GM23248 (cell line): ENCODE measurements at regions not wholly inside any gene's neighbourhood (a gene's known extent, or its start where the extent isn't known, plus 50 kb on each side); places are given as distances from the start of the nearest gene placed in this dataset.

Source experiments
- DNase-seq: peaks from one replicate; pipeline ENCODE4 v3.0.0-alpha.2; 2015
- H2AFZ ChIP-seq: fragments of 200-600 bp; sonication (generic); 2 replicates; pipeline ENCODE4 v1.6.1; 2016; ENCODE audit warnings: antibody characterized with exemption
- H3F3A ChIP-seq: fragments of 200-600 bp; sonication (generic); 2 replicates; pipeline ENCODE4 v1.6.1; 2016; ENCODE audit warnings: mild to moderate bottlenecking, antibody characterized with exemption, mixed run types; ENCODE audit not compliant: insufficient read depth
- H3K27ac ChIP-seq: fragments of 200-600 bp; sonication (generic); 2 replicates; pipeline ENCODE4 v1.5.1; 2016; ENCODE audit warnings: mild to moderate bottlenecking
- H3K27me3 ChIP-seq: fragments of 200-600 bp; sonication (generic); replicated peaks from 2 replicates; pipeline ENCODE4 v1.6.1; 2016; ENCODE audit warnings: mild to moderate bottlenecking; ENCODE audit not compliant: insufficient read depth
- H3K36me3 ChIP-seq: fragments of 200-600 bp; sonication (generic); 2 replicates; pipeline ENCODE4 v1.6.1; 2016; ENCODE audit warnings: low read depth, mild to moderate bottlenecking
- H3K4me1 ChIP-seq: fragments of 200-600 bp; sonication (generic); 2 replicates; pipeline ENCODE4 v1.6.1; 2016; ENCODE audit warnings: mild to moderate bottlenecking; ENCODE audit not compliant: insufficient read depth
- H3K4me2 ChIP-seq: fragments of 200-600 bp; sonication (generic); one replicate; pipeline ENCODE4 v1.6.1; 2016; ENCODE audit warnings: mild to moderate bottlenecking; ENCODE audit not compliant: unreplicated experiment
- H3K4me3 ChIP-seq: fragments of 200-600 bp; sonication (generic); 2 replicates; pipeline ENCODE4 v1.5.1; 2016; ENCODE audit warnings: mild to moderate bottlenecking
- H3K79me2 ChIP-seq: fragments of 200-600 bp; sonication (generic); 2 replicates; pipeline ENCODE4 v1.6.1; 2016; ENCODE audit warnings: mild to moderate bottlenecking; ENCODE audit not compliant: insufficient read depth
- H3K9ac ChIP-seq: fragments of 200-600 bp; sonication (generic); 2 replicates; pipeline ENCODE4 v1.6.1; 2016; ENCODE audit warnings: mild to moderate bottlenecking
- H3K9me2 ChIP-seq: fragments of 200-600 bp; sonication (generic); 2 replicates; pipeline ENCODE4 v1.6.1; 2016; ENCODE audit warnings: mixed run types, mild to moderate bottlenecking, moderate library complexity; ENCODE audit not compliant: insufficient read depth
- H3K9me3 ChIP-seq: fragments of 200-600 bp; sonication (generic); one replicate; pipeline ENCODE4 v1.6.1; 2017; ENCODE audit warnings: low read depth
- H4K20me1 ChIP-seq: fragments of 200-600 bp; sonication (generic); 2 replicates; pipeline ENCODE4 v1.6.0; 2016; ENCODE audit not compliant: insufficient read depth
- EZH2 ChIP-seq: fragments of 200-600 bp; sonication (generic); IDR thresholded peaks from 2 replicates; pipeline ENCODE4 v1.6.1; 2018; ENCODE audit warnings: antibody characterized with exemption, mild to moderate bottlenecking; ENCODE audit not compliant: insufficient read depth, poor library complexity, severe bottlenecking
- EZH2phosphoT487 ChIP-seq: fragments of 200-600 bp; sonication (generic); IDR thresholded peaks from 2 replicates; pipeline ENCODE4 v1.6.1; 2018; ENCODE audit warnings: antibody characterized with exemption, moderate library complexity, mild to moderate bottlenecking, low read depth; ENCODE audit not compliant: insufficient read depth
- WGBS, 2 experiments: methylation state at CpG; one replicate each; pipeline ENCODE4 v1.1.6; 2015 to 2017; ENCODE audit warnings: low lambda C conversion rate in 2 of 2, low coverage in 1 of 2; ENCODE audit errors: missing lambda C conversion rate in 2 of 2; 5-methylcytosine and 5-hydroxymethylcytosine counted together
- in situ Hi-C: fragments of 300-500 bp; cut with MboI; formaldehyde crosslinking; loops from 2 replicates; pipeline ENCODE4 v1.15.0; 2020

DNA sequence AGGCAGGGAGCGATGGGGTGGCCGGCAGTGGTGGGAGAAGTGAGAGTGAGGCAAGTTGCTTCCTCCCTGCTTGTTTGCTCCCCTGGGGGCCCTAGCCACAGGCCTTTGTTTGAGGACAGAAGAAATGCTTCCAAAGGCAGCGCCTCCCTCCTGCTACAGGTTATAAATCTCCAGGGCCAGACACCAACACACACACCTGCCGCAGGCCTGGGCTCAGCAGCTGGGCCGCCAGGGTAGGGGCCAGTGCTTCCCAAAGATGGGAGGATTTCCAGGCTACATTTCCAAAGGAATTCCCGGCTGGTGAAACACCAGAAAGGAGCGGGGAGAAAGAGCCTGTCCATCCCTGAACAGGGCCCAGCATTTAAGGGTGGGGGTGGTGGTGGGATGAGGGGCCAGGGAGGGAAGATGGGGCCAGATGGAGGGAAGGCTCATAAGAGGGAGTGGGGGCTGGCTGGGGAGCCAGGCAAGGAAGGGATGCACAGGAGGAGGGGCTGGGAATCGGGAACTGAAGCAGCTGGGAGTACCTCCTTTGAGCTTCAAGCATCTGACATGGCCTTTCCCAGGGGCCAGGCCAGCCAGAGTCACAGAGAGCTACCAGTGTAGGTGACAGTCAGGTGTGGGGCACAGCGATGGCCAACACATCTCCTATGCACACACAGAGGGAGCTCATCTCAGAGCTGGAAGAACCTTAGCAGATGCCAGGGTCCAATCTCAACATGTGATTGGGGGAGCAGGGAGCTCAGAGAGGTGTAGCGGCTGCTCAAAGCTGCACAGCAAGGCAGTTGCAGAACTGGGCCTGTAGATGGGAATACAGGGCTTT is 143.9 kb downstream of the PJA1 start:
- Histone ChIP-seq H3K9me3 (no peaks in the 10 kb centered on the region), H3K9ac (no peak overlapping the region), H3K79me2 (no peaks in the 10 kb centered on the region), H3K4me1 (no peaks in the 10 kb centered on the region), H3K4me2 (no peak overlapping the region), H2AFZ (no peak overlapping the region), H4K20me1 (no peaks in the 10 kb centered on the region), H3K27me3 (no peaks in the 10 kb centered on the region), H3F3A (no peaks in the 10 kb centered on the region), H3K36me3 (no peaks in the 10 kb centered on the region), H3K9me2 (no peaks in the 10 kb centered on the region), H3K4me3 (no peak overlapping the region), H3K27ac (no peak overlapping the region)
- in situ Hi-C loops: no loop called here
- WGBS, 2 experiments: 81 to 89% methylated on average over 8 to 9 of the region's 10 CpGs
- DNase-seq: no peak
- TF ChIP-seq EZH2phosphoT487: no peak
- no peak for TF ChIP-seq EZH2

DNA sequence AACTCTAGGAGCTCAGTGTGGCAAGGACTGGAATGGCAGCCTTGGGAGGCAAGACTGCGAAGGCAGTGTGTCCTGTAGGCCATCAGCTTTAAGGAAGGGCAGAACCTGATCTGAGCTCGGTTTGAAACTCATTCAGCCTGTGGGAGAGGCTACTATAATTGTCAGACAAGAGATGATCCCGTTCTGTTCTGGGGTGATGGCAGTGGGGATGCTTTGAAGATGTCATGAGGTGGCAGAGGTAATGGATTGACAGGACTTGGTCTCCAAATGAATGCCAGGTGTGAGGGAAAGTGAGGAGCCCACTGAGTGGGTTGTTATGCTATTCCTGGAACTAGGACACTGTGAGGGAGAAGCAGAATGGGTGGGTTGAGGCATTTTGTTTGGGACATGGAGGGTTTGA is 144.9 kb downstream of the PJA1 start:
- Histone ChIP-seq H2AFZ (no peak overlapping the region), H3K9ac (no peak overlapping the region), H3K4me2 (no peak overlapping the region), H3K9me3 (no peaks in the 10 kb centered on the region), H4K20me1 (no peaks in the 10 kb centered on the region), H3K9me2 (no peaks in the 10 kb centered on the region), H3K4me1 (no peaks in the 10 kb centered on the region), H3F3A (no peaks in the 10 kb centered on the region), H3K27ac (no peak overlapping the region), H3K36me3 (no peaks in the 10 kb centered on the region), H3K4me3 (no peak overlapping the region), H3K27me3 (no peaks in the 10 kb centered on the region), H3K79me2 (no peaks in the 10 kb centered on the region)
- no peak for DNase-seq
- TF ChIP-seq EZH2 (no peak), EZH2phosphoT487 (no peak)
- WGBS, 2 experiments: 30 to 47% methylated on average over 2 to 3 of the region's 3 CpGs
- in situ Hi-C loops: no loop called here

DNA sequence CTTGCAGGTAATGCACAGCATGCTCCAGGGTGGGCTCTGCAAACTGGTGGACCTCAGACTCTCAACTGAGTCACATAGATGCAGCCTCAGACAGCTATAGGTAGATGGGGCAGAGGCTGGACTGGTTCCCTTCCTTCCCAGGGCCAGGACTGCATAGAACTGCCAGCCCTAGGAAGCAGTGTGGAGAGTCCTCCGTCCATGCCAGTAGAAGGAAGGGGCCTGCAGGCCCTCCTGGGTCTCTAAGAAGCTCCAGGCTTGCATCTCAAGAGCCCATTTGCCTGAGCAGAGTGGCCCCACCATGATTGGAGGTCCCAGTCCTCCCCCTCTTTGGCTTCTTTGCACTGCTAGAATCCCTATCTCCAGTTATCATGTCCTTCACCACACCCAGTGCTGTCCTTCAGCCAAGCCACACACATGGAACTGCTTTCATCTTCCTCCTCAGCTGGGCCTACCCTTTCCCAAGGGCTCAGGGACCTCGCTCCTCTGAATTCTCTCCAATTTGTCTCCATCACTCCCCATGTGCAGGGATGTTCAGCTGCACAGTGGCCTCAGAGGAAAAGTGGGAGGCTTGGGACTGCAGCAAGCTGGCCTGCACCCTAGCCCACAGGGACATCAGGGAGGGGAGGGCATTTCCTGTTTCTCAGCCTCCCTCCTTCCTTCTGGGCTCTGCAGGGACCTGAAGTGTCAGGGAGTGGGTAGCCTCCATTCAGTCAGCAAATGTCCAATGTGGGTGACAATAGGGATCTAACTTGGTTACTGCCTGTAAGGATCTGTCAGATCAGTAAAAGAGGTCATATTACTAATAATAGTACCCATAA is 146.0 kb downstream of the PJA1 start:
- 10 to 37% methylated on average over 1 to 2 of the region's 2 CpGs for WGBS, 2 experiments
- Histone ChIP-seq H3K27me3 (no peaks in the 10 kb centered on the region), H3K4me1 (no peaks in the 10 kb centered on the region), H3K9me3 (no peaks in the 10 kb centered on the region), H3K36me3 (no peaks in the 10 kb centered on the region), H3K4me2 (no peak overlapping the region), H3K9ac (no peak overlapping the region), H3K79me2 (no peaks in the 10 kb centered on the region), H3K27ac (no peak overlapping the region), H2AFZ (no peak overlapping the region), H3K4me3 (no peak overlapping the region), H4K20me1 (no peaks in the 10 kb centered on the region), H3F3A (no peaks in the 10 kb centered on the region), H3K9me2 (no peaks in the 10 kb centered on the region)
- TF ChIP-seq EZH2phosphoT487 (no peak), EZH2 (no peak)
- DNase-seq: no peak
- in situ Hi-C loops: no loop called here

DNA sequence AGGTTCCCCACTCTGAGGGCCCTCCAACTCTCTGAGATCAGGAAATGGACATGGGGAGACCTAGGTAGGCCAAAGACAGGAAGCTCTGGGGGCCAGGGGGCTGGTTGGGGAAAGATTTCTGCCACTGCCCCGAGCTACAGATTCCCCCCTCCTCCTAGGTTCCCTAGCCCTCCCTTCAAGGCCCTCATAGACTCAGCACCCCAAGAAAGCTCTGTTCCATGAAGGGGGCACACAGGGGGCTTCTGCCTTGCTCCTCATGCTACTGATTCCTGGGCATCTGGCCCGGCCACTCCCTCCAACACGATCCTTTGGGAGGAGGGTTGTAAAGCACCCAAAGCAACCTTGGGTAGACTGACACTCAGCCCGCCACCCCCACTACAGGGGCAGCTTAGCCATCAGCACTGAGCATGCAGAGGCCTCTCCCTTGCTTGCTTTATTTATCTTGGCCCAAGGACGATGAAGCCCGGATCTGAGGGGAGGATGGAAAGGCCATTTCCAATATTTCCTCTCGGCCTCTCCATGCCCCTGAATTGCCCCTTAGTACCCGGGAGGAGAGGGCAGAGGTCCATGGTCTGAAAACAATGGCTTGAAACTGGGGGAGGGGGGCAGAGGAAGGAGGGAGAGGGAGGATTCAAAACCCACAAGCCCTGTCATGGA is 146.7 kb downstream of the PJA1 start:
- no peak overlapping the region for H3K4me2 ChIP-seq
- TF ChIP-seq EZH2: no peak
- no peak for TF ChIP-seq EZH2phosphoT487
- H3K4me3 ChIP-seq: no peak overlapping the region
- in situ Hi-C loops: no loop called here
- no peaks in the 10 kb centered on the region for H3K36me3 ChIP-seq
- no peaks in the 10 kb centered on the region for H3K27me3 ChIP-seq
- WGBS, 2 experiments: 41 to 62% methylated on average over 7 of the region's 8 CpGs
- H3K79me2 ChIP-seq: no peaks in the 10 kb centered on the region
- H3K27ac ChIP-seq: no peak overlapping the region
- no peaks in the 10 kb centered on the region for H3K4me1 ChIP-seq
- H3K9me2 ChIP-seq: no peaks in the 10 kb centered on the region
- no peaks in the 10 kb centered on the region for H3F3A ChIP-seq
- H4K20me1 ChIP-seq: no peaks in the 10 kb centered on the region
- H3K9me3 ChIP-seq: no peaks in the 10 kb centered on the region
- no peak overlapping the region for H3K9ac ChIP-seq
- DNase-seq: no peak
- H2AFZ ChIP-seq: no peak overlapping the region
